ENCODE measurements at regions not wholly inside any gene's neighbourhood (a gene's known extent, or its start where the extent isn't known, plus 50 kb on each side); places are given as distances from the start of the nearest gene placed in this dataset.

DNA sequence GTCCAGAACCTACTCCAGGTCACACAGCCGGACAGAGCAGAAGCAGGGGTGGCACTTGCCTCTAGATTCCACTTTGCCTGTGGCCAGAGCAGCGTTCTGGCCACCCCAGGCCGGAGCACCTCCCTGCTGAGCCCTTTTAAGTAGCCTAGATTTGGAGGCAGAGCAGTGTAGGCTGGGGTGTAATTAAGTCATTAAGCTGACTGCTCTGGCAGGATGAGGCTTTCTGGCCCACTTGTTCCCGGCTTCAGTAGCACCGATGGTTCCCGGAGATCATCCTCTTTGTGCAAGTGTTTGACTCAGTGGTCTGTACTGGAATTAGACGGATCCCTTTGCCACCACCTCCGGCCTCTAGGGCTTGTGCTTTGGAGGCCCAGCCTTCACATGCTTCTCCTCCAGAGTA, 281.9 kb upstream of the ANKRD55 start:
- DNase-seq (ENCODE audit: low read depth): no peak

DNA sequence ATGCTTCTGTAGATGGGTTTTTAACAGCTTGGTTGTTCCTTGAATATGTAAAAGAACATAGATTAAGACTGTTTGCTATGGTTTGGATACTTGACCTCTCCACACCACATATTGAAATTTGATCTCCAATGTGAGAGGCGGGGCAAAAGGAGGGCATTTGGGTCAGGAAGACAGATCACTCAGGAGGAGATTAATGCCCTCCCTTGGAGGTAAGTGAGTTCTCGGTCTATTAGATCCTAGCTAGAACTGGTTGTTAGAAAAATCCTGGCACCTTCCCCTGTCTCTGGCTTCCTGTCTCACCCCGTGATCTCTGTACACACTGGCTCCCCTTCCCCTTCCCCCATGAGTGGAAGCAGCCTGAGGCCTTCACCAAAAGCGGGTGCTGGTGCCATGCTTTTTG, 281.1 kb upstream of the ANKRD55 start:
- no peak for DNase-seq (ENCODE audit: low read depth)

DNA sequence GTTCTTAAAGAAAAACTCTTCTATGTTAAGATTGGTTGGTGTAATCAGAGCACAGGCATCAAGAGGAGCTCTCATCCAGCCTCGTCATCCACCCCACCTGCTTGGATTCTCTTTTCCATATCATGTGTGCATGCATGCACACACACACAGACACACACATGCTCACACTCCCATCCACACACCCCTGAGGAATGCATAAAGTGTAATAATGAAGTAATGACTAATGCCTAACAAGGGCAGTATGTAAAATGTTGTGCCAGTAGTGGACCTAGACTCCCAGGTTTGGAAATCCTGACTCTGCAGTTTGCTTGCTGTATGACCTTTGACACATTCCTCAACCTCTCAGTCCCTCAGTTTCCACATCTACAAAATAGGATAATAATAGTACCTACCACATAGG, 280.0 kb upstream of the ANKRD55 start:
- no peak for DNase-seq (ENCODE audit: low read depth)

DNA sequence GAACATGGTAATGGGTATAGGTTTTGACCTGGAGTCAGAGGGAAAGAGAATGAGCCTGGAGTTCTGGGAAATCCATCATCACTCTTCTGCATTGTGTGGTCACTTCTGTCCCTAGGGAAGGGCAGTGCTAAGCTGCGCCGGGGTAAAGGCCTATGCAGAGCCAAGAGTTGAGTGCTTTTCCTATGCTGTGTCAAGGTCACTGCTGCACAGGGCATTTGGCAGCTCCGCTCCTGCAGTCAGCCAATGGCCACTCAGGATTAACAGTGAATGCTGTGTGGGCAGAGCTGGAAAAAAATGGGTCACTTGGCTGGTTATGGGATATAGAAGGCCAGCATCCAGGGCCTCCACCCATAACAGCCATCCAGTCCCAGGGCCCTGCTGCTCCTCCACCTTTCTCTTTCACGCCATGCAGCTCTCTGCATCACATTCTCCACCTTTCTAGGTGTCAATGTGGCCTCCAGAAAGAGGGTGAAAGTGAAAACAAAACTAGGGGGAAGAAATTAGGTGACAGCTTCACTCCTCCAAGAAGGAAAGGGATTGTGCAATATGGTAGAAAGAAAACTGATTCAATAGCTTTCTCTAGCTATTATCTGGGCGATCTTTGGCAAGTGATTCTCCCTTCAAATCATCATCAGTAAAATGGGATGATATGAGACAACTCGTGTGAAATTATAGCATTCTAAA, 279.3 kb upstream of the ANKRD55 start:
- no peak for DNase-seq (ENCODE audit: low read depth)

DNA sequence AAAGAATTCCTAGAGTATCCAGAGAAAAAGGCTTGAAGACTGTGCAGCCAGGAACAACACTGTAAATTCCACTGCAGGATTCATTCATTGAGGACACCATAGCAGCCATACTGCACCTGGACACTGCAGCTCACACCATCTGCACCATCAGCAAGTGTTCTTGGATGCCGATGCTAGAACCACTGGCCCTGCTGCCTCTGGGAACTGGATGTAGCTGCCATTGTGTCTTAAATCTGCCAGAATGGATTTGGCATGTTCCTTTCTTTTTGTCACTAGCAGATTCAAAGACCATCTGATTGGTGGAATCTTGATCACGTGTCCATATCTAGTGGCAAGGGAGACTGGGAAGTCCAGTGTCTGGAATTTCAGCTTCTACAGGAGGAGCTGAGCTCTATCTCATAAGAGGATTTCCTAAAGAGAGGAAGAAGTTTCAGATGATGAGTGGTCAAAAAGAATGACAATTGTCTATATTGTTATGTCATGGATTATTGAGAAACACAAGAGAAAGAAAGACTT, 278.3 kb upstream of the ANKRD55 start:
- DNase-seq (ENCODE audit: low read depth): no peak

DNA sequence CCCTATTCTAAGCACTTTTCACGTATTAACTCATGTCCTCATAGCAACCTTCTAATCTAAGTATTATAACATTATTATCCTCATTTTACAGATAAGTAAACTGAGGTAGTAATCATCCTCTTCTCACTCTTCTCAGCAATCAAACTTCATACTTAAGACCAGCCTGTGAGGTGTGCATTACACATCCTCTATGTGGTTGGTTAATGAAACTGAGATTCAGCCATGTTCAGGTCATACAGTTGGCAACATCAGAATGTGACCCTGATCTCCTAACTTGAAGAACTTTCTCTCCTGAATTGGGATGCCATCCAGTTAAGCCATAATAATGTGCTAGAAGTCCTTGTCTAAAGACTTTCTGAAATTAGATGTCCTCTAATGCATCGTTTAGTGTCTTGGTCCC, 275.1 kb upstream of the ANKRD55 start:
- DNase-seq (ENCODE audit: low read depth): no peak

DNA sequence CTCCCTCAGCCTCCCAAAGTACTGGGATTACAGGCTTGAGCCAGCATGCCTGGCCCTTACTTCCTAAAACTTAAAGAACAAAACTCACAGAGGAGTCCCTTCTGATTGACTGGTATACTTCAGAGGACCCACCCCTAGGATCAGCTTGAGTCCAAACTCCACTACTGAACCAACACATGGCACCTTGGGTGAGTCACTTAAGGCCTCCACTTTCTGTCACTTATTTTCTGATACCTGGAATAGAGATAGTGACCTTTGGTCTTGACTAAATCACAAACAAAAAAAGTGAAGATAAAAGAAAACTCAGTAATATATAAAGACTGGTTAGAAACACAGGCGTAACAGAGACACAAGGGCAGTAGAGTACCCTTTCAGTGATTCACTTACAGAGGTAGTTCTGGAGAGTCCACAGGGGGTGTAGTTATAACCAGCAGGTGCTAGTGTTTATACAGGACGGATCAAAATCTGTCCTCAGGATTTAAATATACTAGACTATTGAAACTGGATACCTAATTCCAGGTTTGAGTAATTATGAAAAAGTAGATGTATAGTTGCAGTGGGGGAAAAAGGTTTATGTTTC, 274.3 kb upstream of the ANKRD55 start:
- DNase-seq (ENCODE audit: low read depth): no peak

DNA sequence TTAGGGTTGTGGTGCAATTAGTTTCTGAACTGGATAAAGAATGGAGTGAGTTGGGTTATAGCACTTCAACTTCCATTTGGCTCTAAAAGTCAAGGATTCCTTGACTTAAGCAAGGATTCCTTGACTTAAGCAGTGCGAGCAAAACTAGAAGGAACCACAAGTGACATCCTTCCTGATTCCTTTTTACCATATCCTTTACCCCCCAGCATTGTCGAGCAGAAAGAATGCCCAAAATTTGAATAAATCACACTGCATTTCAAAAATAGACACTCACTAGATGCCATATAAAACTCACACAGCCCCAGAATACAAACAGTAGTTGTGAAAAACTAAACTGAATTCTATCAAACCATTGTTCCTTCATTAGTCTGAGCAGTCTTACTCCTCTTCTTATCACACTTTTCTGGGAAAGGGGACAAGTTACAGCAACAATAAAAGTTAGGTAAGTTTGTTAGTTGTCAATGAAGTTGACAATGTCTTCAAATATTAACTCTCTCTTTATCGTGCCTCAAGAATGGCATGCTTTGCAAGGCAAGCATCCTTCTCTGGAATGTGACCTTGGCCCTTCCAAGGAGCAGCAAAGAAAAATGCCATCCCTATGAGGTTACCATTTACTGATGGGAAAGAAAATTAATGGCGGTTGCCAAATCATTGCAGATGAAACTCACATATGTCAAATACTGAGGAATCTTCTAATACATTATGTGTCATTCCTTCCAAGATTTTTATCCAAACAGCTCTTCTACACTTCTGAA, 273.3 kb upstream of the ANKRD55 start:
- no peak for DNase-seq (ENCODE audit: low read depth)

DNA sequence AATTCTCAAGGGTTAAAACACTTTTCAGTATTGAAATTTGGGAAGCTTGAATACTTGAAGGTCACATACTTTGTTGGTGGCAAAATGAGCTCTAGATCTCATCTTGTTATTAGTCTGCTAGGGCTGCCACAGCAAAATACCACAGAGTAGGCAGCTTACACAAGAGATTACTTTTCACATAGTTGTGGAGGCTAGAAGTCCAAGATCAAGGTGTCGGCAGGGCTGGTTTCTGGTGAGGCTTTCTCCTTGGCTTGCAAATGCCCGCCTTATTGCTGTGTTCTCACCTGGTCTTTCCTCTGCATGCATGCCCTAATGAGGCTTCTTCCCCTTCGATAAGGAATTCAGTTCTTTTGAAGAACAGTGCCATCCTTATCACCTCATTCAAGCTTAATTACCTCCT, 270.8 kb upstream of the ANKRD55 start:
- no peak for DNase-seq (ENCODE audit: low read depth)

DNA sequence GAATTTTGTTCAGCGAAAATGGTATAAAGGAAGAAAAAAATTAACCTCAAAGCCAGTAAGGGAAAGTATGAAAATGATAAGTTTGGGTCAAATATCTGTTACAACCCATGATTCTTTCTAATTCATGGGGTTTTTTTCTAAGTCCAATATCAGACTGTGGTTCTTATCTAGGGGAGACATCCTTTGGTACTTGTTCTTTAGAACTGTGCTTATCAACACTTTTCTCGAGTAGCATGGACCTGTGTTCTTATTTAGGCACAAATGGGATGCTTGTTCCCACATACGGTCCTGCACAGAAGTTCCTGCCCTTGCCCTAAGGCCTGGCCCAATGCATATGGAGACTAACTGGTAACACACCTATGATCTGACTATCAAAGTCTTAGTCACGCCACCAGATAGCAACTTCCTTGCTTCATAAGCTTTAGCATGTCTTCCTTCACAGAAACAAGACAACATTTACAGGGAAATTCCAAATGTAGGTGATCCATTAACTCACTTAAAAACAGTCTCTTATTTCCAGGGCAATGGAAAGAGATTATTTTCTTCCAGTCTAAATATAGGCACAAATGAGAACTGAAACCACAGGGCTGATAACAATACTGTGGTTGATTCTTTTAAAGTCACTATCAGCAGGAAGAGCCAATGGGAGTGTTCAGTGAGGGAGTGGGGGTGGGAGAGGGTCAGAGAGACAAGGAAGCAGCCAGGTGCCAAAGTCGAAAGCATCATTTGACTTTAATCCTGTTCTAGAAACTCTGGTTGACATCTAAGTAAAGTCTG, 268.8 kb upstream of the ANKRD55 start:
- DNase-seq (ENCODE audit: low read depth): no peak

DNA sequence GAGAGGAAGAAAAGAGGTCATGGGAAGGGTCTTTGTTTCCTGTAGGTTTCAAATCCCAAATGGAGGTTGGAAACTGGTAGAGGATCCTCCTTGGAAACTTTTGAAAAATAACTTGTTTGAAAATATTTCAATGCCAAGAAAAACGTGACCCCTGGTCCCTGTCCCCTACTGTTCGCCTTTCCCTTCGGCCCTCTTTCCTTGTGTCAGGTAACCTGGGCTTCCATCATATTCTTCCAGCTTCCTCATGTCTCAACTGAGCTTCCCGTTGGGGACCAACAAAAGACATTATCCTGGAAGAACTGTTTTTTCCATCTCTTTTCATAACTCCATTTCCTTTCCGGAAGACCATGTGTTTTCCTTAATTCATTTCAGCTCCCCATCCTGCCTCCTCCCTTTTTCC, 266.8 kb upstream of the ANKRD55 start:
- DNase-seq (ENCODE audit: low read depth): no peak

DNA sequence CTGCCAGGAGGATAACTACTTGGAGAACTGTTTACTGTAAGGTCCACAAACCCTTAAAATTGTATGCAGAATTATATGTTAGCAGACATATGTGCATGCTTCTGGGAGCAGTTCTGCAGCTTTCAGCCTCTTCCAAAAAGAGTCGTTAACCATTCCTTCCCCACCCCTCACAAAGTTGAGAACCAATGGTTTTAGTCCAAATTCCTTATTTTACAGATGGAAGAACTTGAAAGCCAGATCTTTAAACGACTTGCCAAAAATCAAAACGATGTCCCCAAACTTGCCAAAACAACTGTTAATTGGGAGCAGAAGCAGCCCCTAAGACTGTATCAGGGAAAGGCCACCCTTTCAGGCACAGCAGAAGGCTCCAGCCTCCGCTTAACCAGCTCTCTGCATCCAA, 266.4 kb upstream of the ANKRD55 start:
- no peak for DNase-seq (ENCODE audit: low read depth)

DNA sequence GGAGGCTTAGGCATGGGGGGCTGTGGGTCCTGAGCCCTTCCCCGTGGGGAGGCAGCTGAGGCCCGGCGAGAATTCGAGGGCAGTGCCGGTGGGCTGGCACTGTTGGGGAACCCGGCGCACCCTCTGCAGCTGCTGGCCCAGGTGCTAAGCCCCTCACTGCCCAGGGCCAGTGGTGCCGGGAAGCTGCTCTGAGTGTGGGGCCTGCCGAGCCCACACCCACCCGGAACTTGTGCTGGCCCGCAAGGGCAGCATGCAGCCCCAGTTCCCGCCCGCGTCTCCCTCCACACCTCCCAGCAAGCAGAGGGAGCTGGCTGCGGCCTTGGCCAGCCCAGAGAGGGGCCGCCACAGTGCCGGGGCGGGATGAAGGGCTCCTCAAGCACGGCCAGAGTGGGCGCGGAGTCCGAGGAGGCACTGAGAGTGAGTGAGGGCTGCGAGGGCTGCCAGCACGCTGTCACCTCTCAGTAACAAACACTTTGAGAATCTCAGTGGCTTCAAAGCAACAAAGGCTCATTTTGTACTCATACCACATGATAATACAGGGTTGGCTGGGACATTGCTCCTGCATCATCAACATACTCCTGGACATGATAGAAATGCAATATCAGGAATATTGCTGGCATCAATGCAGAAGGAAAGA, 265.7 kb upstream of the ANKRD55 start:
- DNase-seq (ENCODE audit: low read depth): no peak

DNA sequence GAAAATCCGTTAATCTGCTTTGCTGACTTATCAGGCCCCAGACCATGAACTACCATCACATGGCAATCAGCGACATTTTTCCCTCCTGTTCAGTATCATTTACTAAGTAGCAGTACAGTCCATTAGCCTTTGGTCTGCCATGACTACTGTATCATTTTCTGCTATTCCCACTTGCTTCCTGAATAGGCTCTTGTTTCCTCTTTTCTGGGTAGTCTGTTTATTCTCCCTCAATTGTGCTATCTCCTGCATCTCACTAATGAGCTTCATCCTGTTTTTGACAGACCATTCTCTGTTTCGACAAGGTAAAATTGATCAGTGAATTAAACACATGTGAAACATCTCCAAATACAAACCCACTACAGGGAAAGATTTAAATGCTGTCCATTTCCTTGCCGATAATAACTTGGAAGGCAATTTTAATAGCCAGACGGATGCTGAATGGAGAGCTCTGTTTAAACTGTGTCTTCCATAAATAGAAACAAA, 263.5 kb upstream of the ANKRD55 start:
- no peak for DNase-seq (ENCODE audit: low read depth)

DNA sequence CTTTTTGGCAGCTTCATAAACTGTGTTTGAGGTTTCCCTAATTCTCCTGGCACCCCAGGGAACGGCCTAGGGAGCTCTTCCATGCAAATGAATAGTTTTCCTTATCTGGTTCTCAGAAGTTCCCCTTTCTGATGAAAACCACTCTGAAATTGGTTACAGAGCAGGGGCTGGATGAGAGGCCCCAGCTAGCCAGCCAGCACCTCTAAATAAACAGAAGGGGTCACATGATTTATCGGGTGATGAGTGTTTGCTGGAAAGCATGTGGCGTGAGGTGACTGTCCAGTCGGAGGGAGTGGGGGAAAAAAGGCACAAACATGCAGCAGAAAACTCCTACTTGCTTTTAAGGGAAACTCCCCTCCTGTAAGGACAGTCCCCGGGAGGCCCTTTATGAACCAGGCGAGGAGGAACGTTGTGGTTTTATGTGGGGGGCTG, 261.2 kb upstream of the ANKRD55 start:
- DNase-seq (ENCODE audit: low read depth): no peak

DNA sequence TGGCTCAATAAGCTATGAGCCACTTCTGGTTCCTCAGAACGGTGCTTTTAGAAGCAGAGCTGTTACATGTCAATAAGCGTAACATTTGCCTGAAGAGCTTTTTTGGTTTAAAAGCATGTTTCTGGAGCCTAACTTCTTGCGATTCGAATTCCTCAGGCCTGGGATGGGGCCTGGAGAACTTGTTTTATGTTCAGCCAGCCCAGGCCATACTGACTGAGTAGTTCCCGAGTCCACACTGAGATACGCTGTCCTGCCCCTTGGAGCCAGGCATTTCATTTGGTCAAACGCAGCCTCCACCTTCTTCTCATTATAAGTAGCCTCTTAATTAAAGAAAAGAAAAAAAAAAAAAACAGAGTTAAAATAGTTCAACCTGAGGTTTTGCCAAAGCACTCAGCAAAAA, 260.6 kb upstream of the ANKRD55 start:
- DNase-seq (ENCODE audit: low read depth): no peak

DNA sequence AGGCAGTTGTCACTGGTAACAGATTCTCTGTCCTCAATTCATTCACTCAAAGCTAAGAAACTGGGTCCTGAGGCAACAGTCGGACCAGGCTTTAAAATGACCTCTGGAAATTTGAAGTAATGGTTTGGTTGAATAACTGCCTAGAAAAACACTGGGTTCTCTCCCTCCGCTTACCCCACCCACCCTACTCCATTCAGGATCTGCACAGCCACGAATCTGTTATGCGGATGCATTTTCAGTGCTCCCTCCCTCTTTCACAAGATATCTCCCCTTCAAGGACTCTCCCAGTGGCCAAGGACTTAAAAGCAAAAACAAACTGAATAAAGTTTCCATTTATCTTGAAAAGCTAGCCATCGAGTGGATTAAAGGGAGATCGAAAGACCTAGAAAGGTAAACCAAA, 260.2 kb upstream of the ANKRD55 start:
- DNase-seq (ENCODE audit: low read depth): no peak

DNA sequence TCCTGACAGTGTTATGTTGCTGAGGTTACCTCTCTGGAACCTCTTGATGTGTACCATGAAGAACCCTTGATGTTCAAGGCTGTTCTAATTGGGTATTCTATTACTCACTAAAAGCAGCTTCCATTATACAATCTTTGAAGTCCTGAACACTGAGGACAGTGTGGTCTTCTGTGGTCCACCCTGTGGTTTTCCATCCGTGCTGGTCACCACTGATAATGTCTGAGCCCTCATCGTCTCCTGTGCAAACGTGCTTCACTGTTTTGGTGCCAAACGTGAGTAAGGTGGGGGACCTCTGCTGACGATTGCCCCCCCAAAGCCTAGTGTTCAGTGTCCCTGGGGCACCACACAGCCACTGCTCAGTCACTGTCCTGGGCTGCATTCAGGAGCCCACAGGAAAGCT, 259.7 kb upstream of the ANKRD55 start:
- no peak for DNase-seq (ENCODE audit: low read depth)

DNA sequence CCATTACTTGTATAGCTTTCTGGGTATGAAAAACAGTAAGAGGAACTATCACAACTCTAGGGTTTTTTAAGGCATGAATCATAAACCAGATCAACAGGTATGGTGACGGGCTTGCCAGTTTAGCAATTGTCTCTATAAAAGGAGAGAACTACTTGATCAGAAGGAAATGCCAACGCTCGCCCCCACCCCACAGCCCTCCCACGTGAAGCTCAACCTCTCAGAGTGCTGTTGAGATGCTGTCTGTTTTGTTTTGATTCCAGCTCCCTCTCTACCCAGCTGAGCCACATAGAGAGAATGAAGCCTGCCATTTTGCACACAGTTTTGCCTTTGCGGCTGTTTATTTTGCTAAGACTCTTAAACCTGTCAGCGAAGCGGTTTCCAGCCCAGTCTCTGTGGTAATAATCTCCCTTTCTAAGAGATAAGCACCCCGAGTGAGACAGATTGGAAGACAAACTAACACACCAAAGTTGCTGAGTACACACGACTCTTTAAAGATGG, 257.9 kb upstream of the ANKRD55 start:
- no peak for DNase-seq (ENCODE audit: low read depth)

DNA sequence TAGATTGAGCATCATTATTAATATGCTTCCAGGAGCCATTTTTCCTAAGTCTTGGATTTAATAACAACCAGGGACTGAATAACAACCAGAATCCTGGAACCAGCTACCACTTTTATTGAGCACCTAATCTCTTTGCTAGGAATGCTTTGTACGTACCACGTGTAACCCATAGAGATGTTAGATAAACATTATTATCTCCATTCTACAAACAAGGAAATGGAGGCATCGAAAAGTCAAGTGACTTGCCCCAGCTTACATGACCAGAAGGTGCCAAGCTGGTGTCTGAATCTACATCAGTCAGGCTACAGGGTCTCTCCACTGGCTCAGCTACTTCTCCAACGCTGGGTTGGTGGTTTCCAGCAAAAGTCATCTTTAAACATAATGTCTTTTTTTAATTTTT, 256.1 kb upstream of the ANKRD55 start:
- no peak for DNase-seq (ENCODE audit: low read depth)

DNA sequence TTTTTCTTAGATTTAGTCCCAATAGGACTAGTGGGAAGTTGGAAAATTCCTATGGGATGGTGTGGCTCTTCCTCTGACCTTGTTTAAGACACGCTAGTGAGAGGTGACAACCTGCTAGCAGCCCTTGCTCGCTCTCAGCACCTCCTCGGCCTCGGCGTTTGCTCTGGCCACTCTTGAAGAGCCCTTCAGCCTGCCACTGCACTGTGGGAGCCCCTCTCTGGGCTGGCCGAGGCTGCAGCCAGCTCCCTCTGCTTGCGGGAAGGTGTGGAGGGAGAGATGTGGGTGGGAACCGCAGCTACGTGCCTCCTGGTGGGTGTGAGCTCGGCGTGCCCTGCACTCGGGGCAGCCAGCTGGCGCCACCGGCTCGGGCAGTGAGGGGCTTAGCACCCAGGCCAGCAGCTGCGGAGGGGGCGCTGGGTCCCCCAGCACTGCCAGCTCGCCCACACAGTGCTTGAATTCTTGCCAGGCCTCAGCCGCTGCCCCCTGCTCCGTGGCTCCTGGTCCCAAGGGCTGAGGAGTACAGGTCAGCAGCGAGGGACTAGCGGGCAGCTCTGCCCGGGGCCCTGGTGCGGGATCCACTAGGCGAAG, 254.5 kb upstream of the ANKRD55 start:
- DNase-seq (ENCODE audit: low read depth): no peak
